ENCODE measurements at regions not wholly inside any gene's neighbourhood (a gene's known extent, or its start where the extent isn't known, plus 50 kb on each side); places are given as distances from the start of the nearest gene placed in this dataset.

DNA sequence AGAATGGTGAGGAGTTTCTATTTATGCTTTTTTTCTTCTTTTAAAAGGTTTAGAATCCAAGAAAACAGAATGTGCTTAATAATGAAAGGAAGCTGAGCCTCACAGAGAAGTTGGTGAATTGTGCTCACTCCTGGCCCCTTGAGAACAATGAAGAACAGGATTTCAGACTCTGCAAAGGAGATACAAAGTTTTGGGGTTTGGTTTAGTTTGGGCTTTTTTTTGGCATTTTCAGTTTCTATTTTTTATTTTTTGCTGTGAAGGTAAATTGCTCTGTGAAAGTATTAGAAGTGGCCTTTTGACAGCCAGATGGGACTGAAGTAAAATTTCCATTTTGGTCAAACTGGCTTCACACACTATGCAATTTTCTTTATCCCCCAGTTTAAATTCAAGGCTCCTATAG is 247.3 kb upstream of the GYPC start:
- DNase-seq: no peak
- TF ChIP-seq, protein P1, sequence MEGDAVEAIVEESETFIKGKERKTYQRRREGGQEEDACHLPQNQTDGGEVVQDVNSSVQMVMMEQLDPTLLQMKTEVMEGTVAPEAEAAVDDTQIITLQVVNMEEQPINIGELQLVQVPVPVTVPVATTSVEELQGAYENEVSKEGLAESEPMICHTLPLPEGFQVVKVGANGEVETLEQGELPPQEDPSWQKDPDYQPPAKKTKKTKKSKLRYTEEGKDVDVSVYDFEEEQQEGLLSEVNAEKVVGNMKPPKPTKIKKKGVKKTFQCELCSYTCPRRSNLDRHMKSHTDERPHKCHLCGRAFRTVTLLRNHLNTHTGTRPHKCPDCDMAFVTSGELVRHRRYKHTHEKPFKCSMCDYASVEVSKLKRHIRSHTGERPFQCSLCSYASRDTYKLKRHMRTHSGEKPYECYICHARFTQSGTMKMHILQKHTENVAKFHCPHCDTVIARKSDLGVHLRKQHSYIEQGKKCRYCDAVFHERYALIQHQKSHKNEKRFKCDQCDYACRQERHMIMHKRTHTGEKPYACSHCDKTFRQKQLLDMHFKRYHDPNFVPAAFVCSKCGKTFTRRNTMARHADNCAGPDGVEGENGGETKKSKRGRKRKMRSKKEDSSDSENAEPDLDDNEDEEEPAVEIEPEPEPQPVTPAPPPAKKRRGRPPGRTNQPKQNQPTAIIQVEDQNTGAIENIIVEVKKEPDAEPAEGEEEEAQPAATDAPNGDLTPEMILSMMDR (IDR thresholded peaks at IDR 0.05): no peak
- no peaks in the 10 kb centered on the region for H3K36me3 Mint-ChIP-seq (ENCODE audit: low read depth)
- no peak overlapping the region for H3K4me3 Mint-ChIP-seq
- no peaks in the 10 kb centered on the region for H3K4me1 Mint-ChIP-seq (ENCODE audit: low read depth)
- H3K27ac Mint-ChIP-seq: no peak overlapping the region
- H3K9me3 Mint-ChIP-seq: peaks cover 54% of the 10 kb centered on the region
- H3K27me3 Mint-ChIP-seq (ENCODE audit: insufficient read depth): peaks cover 1% of the 10 kb centered on the region; the same call in 1 of the 2 replicates

DNA sequence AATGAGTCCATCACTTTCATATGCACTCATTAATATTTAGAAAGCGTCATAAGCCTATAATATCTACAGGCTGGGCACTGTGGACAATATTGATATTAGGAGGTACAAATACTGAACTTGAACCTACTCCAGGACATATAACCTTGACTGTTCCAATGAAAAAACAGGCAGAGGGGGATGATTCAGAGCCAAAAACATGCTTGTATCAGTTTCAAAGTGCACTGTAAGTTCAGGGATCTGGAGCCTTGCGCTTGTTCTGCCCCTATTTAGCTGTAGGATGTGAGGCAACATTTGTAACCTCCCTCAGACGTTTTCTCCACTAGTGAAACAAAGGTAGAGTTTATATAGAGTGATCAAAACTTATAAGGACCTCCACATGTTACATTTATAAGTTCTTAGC is 246.1 kb upstream of the GYPC start:
- Mint-ChIP-seq H3K36me3 (ENCODE audit: low read depth) (no peaks in the 10 kb centered on the region), H3K27ac (no peak overlapping the region), H3K4me3 (no peak overlapping the region), H3K9me3 (peaks cover 62% of the 10 kb centered on the region), H3K4me1 (ENCODE audit: low read depth) (no peaks in the 10 kb centered on the region), H3K27me3 (ENCODE audit: insufficient read depth) (peaks cover 1% of the 10 kb centered on the region; the same call in 1 of the 2 replicates)
- TF ChIP-seq, protein P1 (IDR thresholded peaks at IDR 0.05): no peak
- DNase-seq: no peak

DNA sequence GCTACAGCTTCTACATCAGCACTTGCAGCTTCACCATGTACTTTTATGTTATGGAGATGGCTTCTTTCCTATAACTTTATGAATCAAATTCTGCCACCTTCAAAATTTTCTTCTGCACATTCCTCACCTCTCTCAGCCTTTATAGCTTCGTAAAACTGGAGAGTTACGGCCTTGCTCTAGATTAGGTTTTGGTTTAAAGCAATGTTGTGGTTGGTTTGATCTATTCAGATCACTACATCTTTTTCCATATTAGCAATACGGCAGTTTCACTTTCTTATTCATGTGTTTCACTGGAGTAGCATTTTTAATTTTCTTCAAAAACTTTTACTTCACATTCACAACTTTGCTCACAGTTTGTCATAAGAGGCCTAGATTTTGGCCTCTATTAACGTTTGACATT is 242.9 kb upstream of the GYPC start:
- Mint-ChIP-seq H3K27ac (no peak overlapping the region), H3K36me3 (ENCODE audit: low read depth) (no peaks in the 10 kb centered on the region), H3K9me3 (peaks cover 48% of the 10 kb centered on the region), H3K4me1 (ENCODE audit: low read depth) (no peaks in the 10 kb centered on the region), H3K4me3 (no peak overlapping the region), H3K27me3 (ENCODE audit: insufficient read depth) (peaks cover 1% of the 10 kb centered on the region; the same call in 1 of the 2 replicates)
- TF ChIP-seq, protein P1 (IDR thresholded peaks at IDR 0.05): no peak
- DNase-seq: no peak

DNA sequence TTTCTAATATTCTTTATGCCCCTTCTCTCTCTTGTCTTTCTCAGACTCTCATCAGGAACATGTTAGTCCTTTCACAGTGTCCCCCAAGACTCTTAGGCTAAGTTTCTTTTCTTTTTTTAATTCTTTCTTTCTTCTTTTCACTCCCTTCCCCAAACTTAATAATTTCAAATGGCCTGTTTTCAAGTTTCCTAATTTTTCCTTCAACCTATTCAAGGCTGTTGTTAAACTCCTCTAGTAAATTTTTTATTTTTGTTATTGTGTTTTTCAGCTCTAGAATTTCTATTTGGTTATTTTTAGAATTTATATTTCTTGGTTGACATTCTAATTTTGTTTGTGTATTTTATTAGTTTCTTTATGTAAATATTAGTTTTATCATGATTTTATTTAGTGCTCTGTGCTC is 236.6 kb upstream of the GYPC start:
- no peak for DNase-seq
- no peaks in the 10 kb centered on the region for H3K4me1 Mint-ChIP-seq (ENCODE audit: low read depth)

DNA sequence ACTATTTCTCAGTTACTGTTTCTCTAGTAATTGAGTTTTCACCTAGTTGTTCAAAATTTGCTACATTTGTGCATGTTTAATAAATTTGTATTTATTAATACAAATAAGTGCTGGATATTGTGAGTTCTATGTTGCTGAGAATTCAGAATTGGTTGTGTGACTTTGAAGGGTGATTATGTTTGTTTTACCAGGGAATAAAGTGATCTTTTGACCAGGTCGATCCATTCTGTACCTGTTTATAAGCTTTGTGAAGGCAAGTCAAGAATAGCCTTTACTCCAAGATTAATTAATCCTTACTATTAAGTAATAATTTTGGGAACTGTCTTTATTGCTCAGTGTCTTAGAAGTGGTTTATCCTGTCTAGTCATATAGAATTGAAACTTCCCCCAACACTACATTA is 230.0 kb upstream of the GYPC start:
- H3K27ac Mint-ChIP-seq: no peak overlapping the region
- H3K4me3 Mint-ChIP-seq: no peak overlapping the region
- H3K9me3 Mint-ChIP-seq: peaks cover 15% of the 10 kb centered on the region
- H3K36me3 Mint-ChIP-seq (ENCODE audit: low read depth): no peaks in the 10 kb centered on the region
- TF ChIP-seq, protein P1 (IDR thresholded peaks at IDR 0.05): no peak
- H3K4me1 Mint-ChIP-seq (ENCODE audit: low read depth): no peaks in the 10 kb centered on the region
- no peak for DNase-seq
- H3K27me3 Mint-ChIP-seq (ENCODE audit: insufficient read depth): no peaks in the 10 kb centered on the region; the same call in 1 of the 2 replicates

More for the DNA sequence above, 236.6 kb upstream of the GYPC start:
- H3K36me3 Mint-ChIP-seq (ENCODE audit: low read depth): no peaks in the 10 kb centered on the region
- peaks cover 42% of the 10 kb centered on the region for H3K9me3 Mint-ChIP-seq
- H3K4me3 Mint-ChIP-seq: no peak overlapping the region
- no peak overlapping the region for H3K27ac Mint-ChIP-seq
- TF ChIP-seq, protein P1 (IDR thresholded peaks at IDR 0.05): no peak
- no peaks in the 10 kb centered on the region; the same call in 1 of the 2 replicates for H3K27me3 Mint-ChIP-seq (ENCODE audit: insufficient read depth)

DNA sequence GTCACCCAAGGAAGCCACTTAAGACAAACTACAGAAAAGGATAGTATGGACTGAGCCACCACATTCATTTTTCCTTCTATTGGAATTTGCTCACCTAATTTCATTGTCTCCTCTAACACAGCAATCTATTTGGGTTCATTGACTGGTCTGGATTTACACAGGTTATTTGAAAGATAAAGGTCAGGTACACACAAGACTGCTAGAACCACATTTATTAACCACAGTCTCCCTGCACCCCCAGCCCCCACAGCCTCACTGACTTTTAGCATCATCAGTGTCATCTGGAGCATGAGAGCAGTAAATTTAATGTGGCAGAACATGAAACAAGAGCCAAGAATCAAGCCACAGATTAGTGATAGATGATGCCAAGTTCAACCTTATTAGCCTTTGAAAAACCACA is 226.9 kb upstream of the GYPC start:
- no peaks in the 10 kb centered on the region for H3K27me3 Mint-ChIP-seq (ENCODE audit: insufficient read depth)

More for the DNA sequence above, 226.9 kb upstream of the GYPC start:
- peaks cover 25% of the 10 kb centered on the region for H3K9me3 Mint-ChIP-seq
- H3K4me1 Mint-ChIP-seq (ENCODE audit: low read depth): no peaks in the 10 kb centered on the region
- TF ChIP-seq, protein P1 (IDR thresholded peaks at IDR 0.05): no peak
- DNase-seq: no peak
- H3K4me3 Mint-ChIP-seq: no peak overlapping the region
- no peak overlapping the region for H3K27ac Mint-ChIP-seq
- no peaks in the 10 kb centered on the region for H3K36me3 Mint-ChIP-seq (ENCODE audit: low read depth)
